ENCODE measurements at regions not wholly inside any gene's neighbourhood (a gene's known extent, or its start where the extent isn't known, plus 50 kb on each side); places are given as distances from the start of the nearest gene placed in this dataset.

- TF ChIP-seq ZFX (IDR thresholded peaks at IDR 0.05): no peak
- no peak for TF ChIP-seq CTCF (conservative IDR thresholded peaks at IDR 0.05)
Observed at GRCh38 chr13:39245688-39246087, 207.4 kb downstream of the NHLRC3 start.

All from C4-2B (cell line).